ENCODE measurements at regions not wholly inside any gene's neighbourhood (a gene's known extent, or its start where the extent isn't known, plus 50 kb on each side); places are given as distances from the start of the nearest gene placed in this dataset.
"Not testable (repeated sequence)": the region's sequence is repeated elsewhere in the genome, so short reads cannot be mapped to it uniquely, and the experiment has no call there.

GRCh38 chr5:119694284-119694683 lies 64.9 kb downstream of the FAM170A start:
- DNase-seq = no peak

- no peak for DNase-seq
These were observed 76.7 kb downstream of the FAM170A start for GRCh38 chr5:119706049-119706448.

DNA sequence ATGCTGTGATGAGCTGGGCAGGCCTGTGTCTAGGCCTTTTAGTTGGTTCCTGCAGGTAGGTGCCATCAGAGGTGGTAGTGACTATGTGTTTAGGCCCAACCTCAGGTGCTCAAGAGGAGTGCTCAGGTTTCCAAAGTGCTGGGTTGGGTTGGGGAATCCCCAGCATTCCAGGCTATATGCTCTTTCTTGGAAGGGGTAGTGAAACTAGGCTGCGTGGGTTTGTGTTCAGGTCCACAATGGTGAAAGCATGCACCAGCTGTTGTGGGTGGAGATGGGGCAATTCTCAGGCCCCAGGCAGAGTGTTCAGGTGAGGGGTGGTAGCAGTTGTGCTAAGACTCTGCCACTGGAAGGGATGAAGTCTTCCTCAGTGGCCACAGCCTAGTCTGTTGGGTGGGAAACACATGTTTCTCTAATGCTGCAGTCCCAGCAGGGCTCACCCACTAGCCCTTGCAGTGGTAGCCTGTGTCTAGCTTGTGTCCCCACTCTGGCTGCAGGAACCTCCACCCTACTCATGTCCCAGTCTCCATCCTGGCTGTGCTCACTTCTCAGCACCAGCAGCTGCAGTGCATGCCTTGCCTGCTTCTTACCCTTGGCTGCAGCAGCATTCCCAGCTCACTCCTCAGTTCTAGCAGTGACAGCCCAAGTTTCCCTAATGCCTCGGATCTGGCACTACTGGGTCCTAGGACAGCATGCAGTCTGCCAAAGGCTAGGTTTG lies 78.9 kb downstream of the FAM170A start:
- DNase-seq = no peak

DNA sequence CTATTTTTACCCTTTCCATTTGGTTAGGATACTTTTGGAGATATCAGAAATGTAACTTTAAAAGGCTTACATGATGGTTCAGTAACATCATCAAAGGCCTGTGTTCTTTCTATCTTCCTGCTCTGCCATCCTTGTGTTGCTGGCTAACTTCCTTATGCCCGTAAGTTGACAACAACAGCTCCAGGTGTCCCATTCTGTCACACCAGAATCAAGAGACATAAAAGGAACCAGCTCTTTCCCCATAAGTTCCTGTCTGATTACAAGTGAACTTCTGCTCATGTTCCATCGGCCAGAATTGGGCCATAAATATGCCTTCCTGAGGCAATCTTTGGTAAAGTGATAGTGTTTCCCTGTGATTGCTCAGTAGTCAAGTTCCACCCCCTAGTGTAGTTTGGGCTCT lies 92.4 kb downstream of the FAM170A start:
- no peak for DNase-seq

- not testable (repeated sequence) for DNase-seq
These were observed 95.9 kb downstream of the FAM170A start for GRCh38 chr5:119725291-119725690.

DNA sequence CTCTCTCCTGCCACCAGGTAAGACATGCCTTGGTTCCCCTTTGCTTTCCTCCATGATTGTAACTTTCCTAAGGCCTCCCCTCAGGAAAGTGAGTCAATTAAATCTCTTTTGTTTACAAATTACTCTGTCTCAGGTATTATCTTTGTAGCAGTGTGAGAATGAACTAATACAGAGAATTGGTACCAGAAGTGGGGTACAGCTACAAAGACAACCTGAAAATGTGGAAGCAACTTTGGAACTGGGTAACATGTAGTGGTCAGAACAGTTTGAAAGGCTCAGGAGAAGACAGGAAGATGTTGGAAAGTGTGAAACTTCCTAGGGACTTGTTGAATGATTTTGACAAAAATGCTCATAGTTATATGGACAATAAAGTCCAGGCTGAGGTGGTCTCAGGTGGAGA lies 97.2 kb downstream of the FAM170A start:
- DNase-seq = no peak

DNA sequence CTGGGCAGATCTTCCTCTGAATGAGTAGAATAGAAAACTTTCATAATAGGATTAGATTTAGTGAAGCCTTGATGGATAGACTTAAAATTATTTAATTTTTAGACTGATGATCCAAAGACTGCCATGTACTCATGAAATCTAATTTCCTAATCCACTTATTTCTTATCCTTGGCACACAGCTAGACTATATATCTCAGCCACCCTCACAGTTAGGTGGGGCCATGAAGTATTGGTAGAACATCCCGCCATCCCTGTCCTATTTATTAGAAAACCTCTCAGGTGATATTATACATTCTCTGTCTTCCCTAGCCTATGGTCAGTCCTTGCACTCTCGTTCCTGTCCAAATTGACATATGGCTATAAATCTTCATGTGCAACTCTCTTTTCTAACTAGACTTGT lies 110.9 kb downstream of the FAM170A start:
- peak; percentile 17 for DNase-seq

DNA sequence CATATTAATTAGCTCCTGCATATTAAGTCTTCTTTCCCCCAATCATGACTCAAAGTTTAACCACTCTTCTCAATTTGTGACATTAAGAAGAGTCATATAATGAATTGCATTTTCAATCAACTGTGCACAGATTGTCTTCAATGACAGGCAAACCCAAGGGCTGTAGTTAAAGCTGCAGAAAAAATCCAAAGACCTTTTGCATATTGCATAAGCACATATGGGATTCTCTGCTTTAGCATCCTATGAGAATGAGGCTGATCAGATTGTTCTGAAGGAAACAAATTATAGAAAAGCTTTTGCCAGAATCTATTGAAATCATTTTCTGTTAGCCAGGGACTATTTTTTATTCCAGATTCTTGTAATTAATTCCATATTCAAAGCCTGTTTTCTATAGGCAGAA lies 112.3 kb downstream of the FAM170A start:
- no peak for DNase-seq

- no peak for DNase-seq
These were observed 113.0 kb downstream of the FAM170A start for GRCh38 chr5:119742311-119742710.

DNA sequence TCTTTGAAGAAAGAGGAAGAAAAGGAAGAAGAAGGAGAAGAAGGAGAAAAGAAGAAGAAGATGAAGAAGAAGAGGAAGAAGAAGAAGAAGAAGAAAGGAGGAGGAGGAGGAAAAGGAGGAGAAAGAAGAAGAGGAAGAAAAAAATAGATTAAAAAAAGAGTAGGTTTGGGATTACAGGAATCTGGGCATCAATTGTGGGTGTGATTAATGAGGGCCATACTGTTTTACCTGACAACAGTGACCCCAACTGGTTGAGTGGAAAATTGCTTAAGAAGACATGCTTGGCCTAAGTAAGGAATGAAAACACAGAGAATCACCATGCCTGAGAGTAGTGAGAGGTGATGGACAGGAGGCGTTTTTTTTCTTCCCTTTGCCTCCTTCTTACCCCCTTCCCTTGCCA lies 114.6 kb downstream of the FAM170A start:
- peak; percentile 75 for DNase-seq

- DNase-seq = no peak
These were observed 116.6 kb downstream of the FAM170A start for GRCh38 chr5:119745976-119746375.

- no peak for DNase-seq
These were observed 117.6 kb downstream of the FAM170A start for GRCh38 chr5:119746984-119747383.

DNA sequence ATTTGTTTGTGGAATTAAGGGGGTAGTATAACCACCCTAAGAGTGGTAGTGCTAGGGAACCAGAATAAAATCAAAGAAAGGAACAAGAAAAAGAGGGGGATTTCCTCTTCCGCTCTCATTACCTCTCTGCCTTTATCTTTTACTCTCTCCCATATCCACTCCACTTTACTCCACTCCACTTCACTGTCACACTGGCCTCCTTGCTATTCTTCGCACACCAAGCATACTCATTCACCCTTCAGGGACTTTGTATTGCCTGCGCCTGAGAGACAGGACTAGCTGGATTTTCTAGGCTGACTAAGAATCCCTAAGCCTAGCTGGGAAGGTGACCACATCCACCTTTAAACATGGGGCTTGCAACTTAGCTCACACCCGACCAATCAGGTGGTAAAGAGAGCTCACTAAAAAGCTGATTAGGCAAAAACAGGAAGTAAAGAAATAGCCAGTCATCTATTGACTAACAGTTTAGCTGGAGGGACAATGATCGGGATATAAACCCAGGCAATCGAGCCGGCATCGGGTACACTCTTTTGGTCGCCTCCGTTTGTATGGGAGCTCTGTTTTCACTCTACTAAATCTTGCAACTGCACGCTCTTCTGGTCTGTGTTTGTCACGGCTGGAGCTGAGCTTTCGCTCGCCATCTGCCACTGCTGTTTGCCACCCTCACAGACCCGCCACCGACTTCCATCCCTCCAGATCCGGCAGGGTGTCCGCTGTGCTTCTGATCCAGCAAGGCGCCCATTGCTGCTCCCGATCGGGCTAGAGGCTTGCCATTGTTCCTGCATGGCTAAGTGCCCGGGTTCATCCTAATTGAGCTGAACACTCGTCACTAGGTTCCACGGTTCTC lies 121.8 kb downstream of the FAM170A start:
- no peak for DNase-seq

- no peak for DNase-seq
These were observed 122.4 kb downstream of the FAM170A start for GRCh38 chr5:119751734-119752094.

DNA sequence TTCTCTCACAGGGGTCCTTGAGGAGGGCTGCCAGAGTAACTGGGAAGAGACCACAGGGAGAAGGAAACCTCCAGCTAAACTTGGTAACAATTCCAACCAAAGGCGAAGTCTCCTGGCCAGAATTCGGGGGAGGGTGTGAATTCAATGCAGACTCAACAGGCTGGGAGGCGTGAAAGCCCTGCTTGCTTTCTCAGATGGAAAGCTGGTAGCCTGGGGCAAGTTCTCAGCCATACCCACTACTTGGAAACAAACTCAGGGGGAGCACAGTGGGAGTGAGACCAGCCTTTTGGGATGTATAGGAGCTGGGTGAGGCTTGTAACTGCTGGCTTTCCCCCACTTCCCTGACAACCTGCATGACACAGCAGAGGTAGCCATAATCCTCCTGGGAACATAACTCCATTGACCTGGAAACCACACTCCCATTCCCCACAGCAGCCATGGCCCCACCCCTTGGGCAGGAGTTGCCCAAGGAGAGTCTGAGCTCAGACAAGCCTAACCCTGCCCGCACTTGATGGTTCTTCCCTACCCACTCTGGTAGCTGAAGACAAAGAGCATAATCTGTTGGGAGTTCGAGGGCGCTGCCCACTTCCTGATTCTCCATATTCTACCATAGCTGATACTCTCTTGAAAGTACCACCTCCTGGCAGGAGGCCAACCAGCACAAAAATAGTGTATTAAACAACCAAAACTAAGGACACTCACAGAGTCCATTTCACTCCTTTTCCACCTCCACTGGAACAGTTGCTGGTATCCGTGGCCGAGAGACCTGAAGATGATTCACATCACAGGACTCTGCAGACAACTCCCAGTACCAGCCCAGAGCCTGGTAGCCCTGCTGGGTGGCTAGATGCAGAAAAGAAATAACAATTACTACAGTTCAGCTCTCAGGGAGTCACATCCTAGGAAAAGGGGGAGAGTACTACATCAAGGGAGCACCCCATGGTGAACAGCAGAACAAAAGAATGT lies 123.8 kb downstream of the FAM170A start:
- no peak for DNase-seq

GRCh38 chr5:119754825-119755224 lies 125.5 kb downstream of the FAM170A start:
- not testable (repeated sequence) for DNase-seq

- no peak for DNase-seq
These were observed 127.9 kb downstream of the FAM170A start for GRCh38 chr5:119757276-119757675.

DNA sequence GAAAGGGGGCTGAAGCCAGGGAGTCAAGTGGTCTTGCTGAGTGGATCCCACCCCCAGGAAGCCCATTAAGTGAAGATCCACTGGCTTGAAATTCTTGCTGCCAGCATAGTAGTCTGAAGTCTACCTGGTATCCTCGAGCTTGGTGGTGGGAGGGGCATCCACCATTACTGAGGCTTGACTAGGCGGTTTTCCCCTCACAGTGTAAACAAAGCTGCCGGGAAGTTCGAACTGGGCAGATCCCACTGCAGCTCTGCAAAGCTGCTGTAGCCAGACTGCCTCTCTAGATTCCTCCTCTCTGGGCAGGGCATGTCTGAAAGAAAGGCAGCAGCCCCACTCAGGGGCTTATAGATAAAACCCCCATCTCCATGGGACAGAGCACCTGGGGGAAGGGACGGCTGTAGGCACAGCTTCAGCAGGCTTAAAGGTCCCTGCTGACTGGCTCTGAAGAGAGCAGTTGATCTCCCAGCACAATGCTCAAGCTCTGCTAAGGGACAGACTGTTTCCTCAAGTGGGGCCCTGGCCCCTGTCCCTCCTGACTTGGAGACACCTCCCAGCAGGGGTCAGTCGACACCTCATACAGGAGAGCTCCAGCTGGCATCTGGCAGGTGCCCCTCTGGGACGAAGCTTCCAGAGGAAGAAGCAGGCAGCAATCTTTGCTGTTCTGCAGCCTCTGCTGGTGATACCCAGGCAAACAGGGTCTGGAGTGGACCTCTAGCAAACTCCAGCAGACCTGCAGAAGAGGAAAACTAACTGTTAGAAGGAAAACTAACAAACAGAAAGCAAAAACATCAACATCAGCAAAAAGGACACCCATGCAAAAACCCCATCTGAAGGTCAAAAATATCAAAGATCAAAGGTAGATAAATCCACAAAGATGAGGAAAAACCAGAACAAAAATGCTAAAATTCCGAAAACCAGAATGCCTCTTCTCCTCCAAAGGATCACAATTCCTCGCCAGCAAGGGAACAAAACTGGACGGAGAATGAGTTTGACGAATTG lies 140.6 kb downstream of the FAM170A start:
- peak; percentile 6 for DNase-seq

- not testable (repeated sequence) for DNase-seq
These were observed 150.8 kb downstream of the FAM170A start for GRCh38 chr5:119780145-119780544.

- no peak for DNase-seq
These were observed 155.7 kb downstream of the FAM170A start for GRCh38 chr5:119785057-119785456.

- DNase-seq = no peak
These were observed 160.2 kb downstream of the FAM170A start for GRCh38 chr5:119789406-119790117.
